AG09309 (cell line): ENCODE measurements at regions not wholly inside any gene's neighbourhood (a gene's known extent, or its start where the extent isn't known, plus 50 kb on each side); places are given as distances from the start of the nearest gene placed in this dataset.
"Not testable (repeated sequence)": the region's sequence is repeated elsewhere in the genome, so short reads cannot be mapped to it uniquely, and the experiment has no call there.

Source experiments
- DNase-seq: peaks from one replicate; pipeline ENCODE4 v3.0.0-alpha.2; 2010; ENCODE audit warnings: low read depth
- H3K4me3 ChIP-seq: 2 replicates; pipeline ENCODE4 v1.5.1; 2011; ENCODE audit warnings: mild to moderate bottlenecking, low read depth, low read length, moderate library complexity; ENCODE audit not compliant: control insufficient read depth
- TF ChIP-seq, protein P1 (sequence below): IDR thresholded peaks from 2 replicates; pipeline ENCODE4 v1.5.1; 2011; ENCODE audit warnings: mild to moderate bottlenecking, low read depth, low read length, inconsistent platforms; ENCODE audit not compliant: insufficient read depth, control insufficient read depth; ENCODE audit errors: missing control alignments

GRCh38 chr20:30811885-30812671 is 445.4 kb upstream of the DEFB115 start:
- TF ChIP-seq, protein P1, sequence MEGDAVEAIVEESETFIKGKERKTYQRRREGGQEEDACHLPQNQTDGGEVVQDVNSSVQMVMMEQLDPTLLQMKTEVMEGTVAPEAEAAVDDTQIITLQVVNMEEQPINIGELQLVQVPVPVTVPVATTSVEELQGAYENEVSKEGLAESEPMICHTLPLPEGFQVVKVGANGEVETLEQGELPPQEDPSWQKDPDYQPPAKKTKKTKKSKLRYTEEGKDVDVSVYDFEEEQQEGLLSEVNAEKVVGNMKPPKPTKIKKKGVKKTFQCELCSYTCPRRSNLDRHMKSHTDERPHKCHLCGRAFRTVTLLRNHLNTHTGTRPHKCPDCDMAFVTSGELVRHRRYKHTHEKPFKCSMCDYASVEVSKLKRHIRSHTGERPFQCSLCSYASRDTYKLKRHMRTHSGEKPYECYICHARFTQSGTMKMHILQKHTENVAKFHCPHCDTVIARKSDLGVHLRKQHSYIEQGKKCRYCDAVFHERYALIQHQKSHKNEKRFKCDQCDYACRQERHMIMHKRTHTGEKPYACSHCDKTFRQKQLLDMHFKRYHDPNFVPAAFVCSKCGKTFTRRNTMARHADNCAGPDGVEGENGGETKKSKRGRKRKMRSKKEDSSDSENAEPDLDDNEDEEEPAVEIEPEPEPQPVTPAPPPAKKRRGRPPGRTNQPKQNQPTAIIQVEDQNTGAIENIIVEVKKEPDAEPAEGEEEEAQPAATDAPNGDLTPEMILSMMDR = no peak

GRCh38 chr20:30812739-30813411 is 444.6 kb upstream of the DEFB115 start:
- no peak for DNase-seq
- TF ChIP-seq, protein P1 = no peak
- H3K4me3 ChIP-seq = no peak overlapping the region

More at GRCh38 chr20:30811885-30812671, 445.4 kb upstream of the DEFB115 start:
- H3K4me3 ChIP-seq = no peak overlapping the region
- no peak for DNase-seq

GRCh38 chr20:30813412-30814311 is 443.8 kb upstream of the DEFB115 start:
- H3K4me3 ChIP-seq, DNase-seq: not testable (repeated sequence)

DNA sequence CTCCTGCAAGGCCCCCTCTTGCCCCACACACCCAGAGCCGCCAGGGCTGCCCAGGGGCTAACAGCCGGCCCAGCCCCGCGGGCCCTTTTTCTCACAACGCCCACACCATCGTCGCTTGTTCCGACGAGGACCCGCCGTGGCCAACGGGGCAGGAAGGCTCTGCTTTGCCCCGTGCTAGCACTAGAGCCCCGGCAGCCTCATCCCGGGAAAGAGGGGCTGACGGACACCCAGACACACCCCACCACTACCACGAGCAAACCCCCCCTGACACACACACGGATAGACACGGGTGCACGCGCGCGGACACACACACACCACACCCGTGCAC is 443.2 kb upstream of the DEFB115 start:
- H3K4me3 ChIP-seq, DNase-seq: not testable (repeated sequence)

GRCh38 chr20:30815027-30815576 is 442.4 kb upstream of the DEFB115 start:
- not testable (repeated sequence) for H3K4me3 ChIP-seq, DNase-seq

- TF ChIP-seq, protein P1 = no peak
- DNase-seq = no peak
- no peak overlapping the region for H3K4me3 ChIP-seq
These were observed 441.8 kb upstream of the DEFB115 start for GRCh38 chr20:30815577-30816181.

DNA sequence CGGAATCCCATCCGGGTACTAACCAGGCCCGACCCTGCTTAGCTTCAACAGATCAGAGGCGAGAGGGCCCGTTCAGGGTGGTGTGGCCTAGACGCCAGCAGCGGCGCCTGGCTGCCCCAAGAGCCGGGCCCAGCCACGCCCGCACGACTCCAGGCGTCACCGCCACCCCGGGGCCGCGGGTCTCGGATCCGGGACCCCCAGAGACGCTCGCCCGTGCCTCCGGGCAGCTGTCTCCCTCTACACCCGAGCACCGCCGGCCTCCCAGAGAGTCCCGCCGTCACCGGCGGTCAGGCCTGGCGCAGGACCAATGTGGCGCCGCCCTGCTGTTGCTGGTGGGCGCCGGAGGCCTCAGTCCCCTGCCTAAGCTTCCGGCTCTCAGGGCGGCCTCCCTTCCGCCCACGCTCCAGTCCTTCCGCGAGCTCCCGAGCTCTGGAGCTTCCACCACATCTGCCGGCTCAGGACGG is 441.2 kb upstream of the DEFB115 start:
- H3K4me3 ChIP-seq = no peak overlapping the region
- no peak for DNase-seq
- TF ChIP-seq, protein P1 = no peak

DNA sequence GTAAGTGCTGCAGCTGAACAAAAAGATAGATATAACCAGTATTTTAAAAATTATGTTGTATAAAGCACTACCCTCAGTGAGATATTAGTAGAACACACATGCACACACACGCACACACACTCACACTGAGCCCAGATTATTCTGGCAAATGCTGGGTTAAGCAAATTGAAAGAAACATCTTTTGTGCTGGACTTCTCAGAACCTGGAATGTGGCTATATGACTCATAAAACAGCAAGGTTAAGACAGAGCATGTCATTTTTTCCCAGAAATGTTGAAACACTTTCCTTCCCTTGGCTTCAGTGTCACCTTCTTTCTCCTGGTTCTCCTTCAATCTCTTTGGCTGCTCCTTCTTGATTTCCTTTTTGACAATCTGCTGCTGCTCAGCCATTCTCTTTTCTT is 435.8 kb upstream of the DEFB115 start:
- H3K4me3 ChIP-seq, DNase-seq: not testable (repeated sequence)

- not testable (repeated sequence) for DNase-seq, H3K4me3 ChIP-seq
These were observed 432.8 kb upstream of the DEFB115 start for GRCh38 chr20:30824666-30825065.

- not testable (repeated sequence) for DNase-seq, H3K4me3 ChIP-seq
These were observed 411.5 kb upstream of the DEFB115 start for GRCh38 chr20:30845923-30846322.

- H3K4me3 ChIP-seq, DNase-seq: not testable (repeated sequence)
These were observed 389.2 kb upstream of the DEFB115 start for GRCh38 chr20:30868271-30868670.

- DNase-seq, H3K4me3 ChIP-seq: not testable (repeated sequence)
These were observed 386.3 kb upstream of the DEFB115 start for GRCh38 chr20:30871127-30871526.
